GM12878 (cell line): ENCODE measurements at regions not wholly inside any gene's neighbourhood (a gene's known extent, or its start where the extent isn't known, plus 50 kb on each side); places are given as distances from the start of the nearest gene placed in this dataset.

ENCODE experiments used
- ATAC-seq: fragments of 200-7000 bp; cut with Tn5 transposase; 3 replicates; pipeline ENCODE4 v1.9.1; 2020; ENCODE audit warnings: mild to moderate bottlenecking, moderate library complexity
- BruUV-seq: library from RNA; stranded (reverse); fragments of 400-500 nt; replicated peaks from 2 replicates; lab custom pipeline; 2021; lab: Mats Ljungman, UMichigan
- CTCF ChIA-PET: fragments of 300-600 bp; sonication (Branson Sonifier 250); formaldehyde crosslinking; extraction: SDS; loops from one replicate; lab custom pipeline; 2021; ENCODE audit warnings: inconsistent platforms; lab: Yijun Ruan, JAX
- POLR2A ChIA-PET: fragments of 350-600 bp; formaldehyde crosslinking; extraction: SDS; loops from one replicate; lab custom pipeline; 2021; ENCODE audit warnings: inconsistent platforms; lab: Charles Lee
- RAD21 ChIA-PET: fragments of 300-600 bp; sonication (Branson Sonifier 250); formaldehyde crosslinking; loops from one replicate; lab custom pipeline; 2023; ENCODE audit warnings: antibody characterized with exemption; ENCODE audit not compliant: unreplicated experiment; lab: Charles Lee
- SMC1A ChIA-PET: fragments of 300-600 bp; sonication (Branson Sonifier 250); formaldehyde crosslinking; loops from one replicate; lab custom pipeline; 2023; ENCODE audit not compliant: unreplicated experiment, uncharacterized antibody; lab: Charles Lee
- DNase-seq: peaks from one replicate; pipeline ENCODE4 v3.0.0-alpha.2; 2011; ENCODE audit warnings: low read depth, low spot score
- FAIRE-seq: peaks from 3 replicates; lab custom pipeline; 2011; peaks lifted over from hg19 to GRCh38; lab: Jason Lieb, UNC
- H2AFZ ChIP-seq: 2 replicates; pipeline ENCODE4 v1.6.0; 2011; ENCODE audit warnings: low read depth, low read length, control low read depth; ENCODE audit not compliant: control insufficient read depth
- H3K27ac ChIP-seq: 2 replicates; pipeline ENCODE4 v1.5.1; 2011; ENCODE audit warnings: control low read depth; ENCODE audit not compliant: control insufficient read depth, insufficient read depth
- H3K27me3 ChIP-seq, 2 experiments: replicated peaks in 1 of 2; 2 replicates each; pipeline versions ENCODE4 v1.6.0 to v1.6.1; 2011; ENCODE audit warnings: low read length in 1 of 2; ENCODE audit not compliant: control insufficient read depth in 2 of 2, insufficient read depth in 2 of 2
- H3K36me3 ChIP-seq, 2 experiments: 2 replicates each; pipeline ENCODE4 v1.5.1; 2011; ENCODE audit warnings: low read length in 1 of 2; ENCODE audit not compliant: control insufficient read depth in 2 of 2, insufficient read depth in 2 of 2
- H3K4me1 ChIP-seq: 2 replicates; pipeline ENCODE4 v1.6.1; 2011; ENCODE audit warnings: mild to moderate bottlenecking, low read length, moderate library complexity, mixed read lengths; ENCODE audit not compliant: control insufficient read depth, insufficient read depth
- H3K4me2 ChIP-seq: 2 replicates; pipeline ENCODE4 v1.6.0; 2011; ENCODE audit warnings: control low read depth; ENCODE audit not compliant: control insufficient read depth, insufficient read depth
- H3K4me3 ChIP-seq: fragments of 200-600 bp; sonication (generic); 2 replicates; pipeline ENCODE4 v1.5.1; 2016
- H3K79me2 ChIP-seq: 2 replicates; pipeline ENCODE4 v1.6.0; 2011; ENCODE audit warnings: low read length; ENCODE audit not compliant: control insufficient read depth, insufficient read depth
- H3K9ac ChIP-seq: 2 replicates; pipeline ENCODE4 v1.8.0; 2011; ENCODE audit warnings: low read length, control low read depth, mixed read lengths; ENCODE audit not compliant: control insufficient read depth, insufficient read depth
- H3K9me3 ChIP-seq: replicated peaks from 3 replicates; pipeline ENCODE4 v1.5.1; 2011; ENCODE audit warnings: mild to moderate bottlenecking, low read length; ENCODE audit not compliant: control insufficient read depth, insufficient read depth
- H4K20me1 ChIP-seq: 2 replicates; pipeline ENCODE4 v1.6.0; 2011; ENCODE audit not compliant: control insufficient read depth, insufficient read depth
- CEBPB ChIP-seq, 2 experiments: fragments of 150-350 bp in 1 of 2; IDR thresholded peaks; 2 replicates each; pipeline ENCODE4 v1.6.1; 2012 to 2014; ENCODE audit warnings: low read depth in 2 of 2, low read length in 2 of 2, borderline replicate concordance in 1 of 2, inconsistent platforms in 1 of 2
- CHD2 ChIP-seq: IDR thresholded peaks from 2 replicates; pipeline ENCODE4 v1.6.1; 2011; ENCODE audit warnings: low read depth, low read length, improper control_type of control experiment, borderline replicate concordance
- HCFC1 ChIP-seq: fragments of 150-350 bp; IDR thresholded peaks from 2 replicates; pipeline ENCODE4 v1.6.1; 2014; ENCODE audit warnings: low read length
- HDGF ChIP-seq: fragments of 450-650 bp; IDR thresholded peaks from 2 replicates; pipeline ENCODE4 v1.6.1; 2016; ENCODE audit warnings: antibody characterized with exemption
- JUNB ChIP-seq: IDR thresholded peaks from 2 replicates; pipeline ENCODE4 v1.6.1; 2016; ENCODE audit warnings: antibody characterized with exemption, mild to moderate bottlenecking
- KDM1A ChIP-seq: fragments of 200-600 bp; sonication (generic); IDR thresholded peaks from 2 replicates; pipeline ENCODE4 v1.6.1; 2016; ENCODE audit warnings: borderline replicate concordance
- KLF5 ChIP-seq: fragments of 450-650 bp; IDR thresholded peaks from 2 replicates; pipeline ENCODE4 v1.6.1; 2014; ENCODE audit warnings: mild to moderate bottlenecking; ENCODE audit not compliant: partially characterized antibody
- MYC ChIP-seq: IDR thresholded peaks from 2 replicates; pipeline ENCODE4 v1.6.1; 2011; ENCODE audit warnings: mild to moderate bottlenecking, low read length, moderate library complexity, inconsistent platforms; ENCODE audit not compliant: insufficient read depth, insufficient replicate concordance, insufficient read length, severe bottlenecking
- RCOR1 ChIP-seq: conservative IDR thresholded peaks from 2 replicates; pipeline ENCODE4 v1.6.1; 2012; ENCODE audit warnings: low read depth, low read length, improper control_type of control experiment
- SPI1 ChIP-seq: IDR thresholded peaks from 2 replicates; pipeline ENCODE4 v1.6.1; 2011; ENCODE audit warnings: low read depth, mild to moderate bottlenecking, low read length, moderate library complexity, borderline replicate concordance; ENCODE audit not compliant: insufficient read depth
- TAF1 ChIP-seq: IDR thresholded peaks from 2 replicates; pipeline ENCODE4 v1.6.1; 2011; ENCODE audit warnings: mild to moderate bottlenecking, low read depth, low read length, borderline replicate concordance
- TCF12 ChIP-seq: IDR thresholded peaks from 2 replicates; pipeline ENCODE4 v1.6.1; 2011; ENCODE audit warnings: low read depth, mild to moderate bottlenecking, low read length
- ZBED1 ChIP-seq: IDR thresholded peaks from 2 replicates; pipeline ENCODE4 v1.6.1; 2016; ENCODE audit warnings: borderline replicate concordance
- ZZZ3 ChIP-seq: IDR thresholded peaks from 2 replicates; pipeline ENCODE4 v1.6.1; 2011; ENCODE audit warnings: low read depth; ENCODE audit not compliant: control insufficient read depth, insufficient read length
- WGBS: methylation state at CpG from one replicate; pipeline ENCODE4 v1.1.6; 2016; ENCODE audit warnings: low lambda C conversion rate; ENCODE audit not compliant: insufficient replicate concordance, insufficient coverage; ENCODE audit errors: missing lambda C conversion rate; 5-methylcytosine and 5-hydroxymethylcytosine counted together
- in situ Hi-C: fragments of 300-500 bp; cut with MboI; formaldehyde crosslinking; loops from 9 replicates; pipeline ENCODE4 v1.14.3; 2018; ENCODE audit warnings: mixed read lengths
- intact Hi-C: fragments of 100-400 bp; cut with micrococcal nuclease; formaldehyde crosslinking; loops from one replicate; pipeline ENCODE4 v1.14.2; 2022; ENCODE audit not compliant: unreplicated experiment
- TF ChIP-seq, protein P1 (sequence below): IDR thresholded peaks from 2 replicates; pipeline ENCODE4 v1.6.1; 2012; ENCODE audit warnings: low read length, inconsistent platforms
- TF ChIP-seq, protein P2 (sequence below): IDR thresholded peaks from 2 replicates; pipeline ENCODE4 v1.6.1; 2011; ENCODE audit warnings: mild to moderate bottlenecking, low read depth, low read length, moderate library complexity; ENCODE audit not compliant: insufficient replicate concordance
- TF ChIP-seq, protein P3 (sequence below): IDR thresholded peaks from 2 replicates; pipeline ENCODE4 v1.6.1; 2012; ENCODE audit warnings: improper control_type of control experiment, low read depth, low read length; ENCODE audit not compliant: insufficient replicate concordance
- TF ChIP-seq, protein P4 (sequence below): fragments of 450-650 bp; IDR thresholded peaks from 2 replicates; pipeline ENCODE4 v1.6.1; 2016; ENCODE audit warnings: mild to moderate bottlenecking

DNA sequence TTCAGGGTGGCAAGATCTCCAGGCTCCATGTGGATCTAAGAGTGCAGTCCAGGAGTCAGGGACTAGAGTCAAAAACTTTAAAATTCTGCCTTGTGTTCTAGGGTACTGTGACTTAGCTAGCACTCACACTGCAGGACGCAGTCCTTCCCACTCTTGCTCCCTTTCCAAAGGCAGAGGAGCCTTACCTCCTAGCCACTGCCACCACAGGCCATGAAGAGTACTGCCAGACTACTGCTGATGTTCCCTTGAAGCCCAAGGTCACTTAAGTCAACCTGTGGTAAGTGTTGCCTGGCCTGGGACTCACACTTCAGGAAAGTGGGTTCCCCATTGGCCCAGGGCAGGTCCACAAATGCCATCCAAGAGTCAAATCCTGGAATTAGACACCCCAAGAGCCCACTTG lies 632.2 kb downstream of the PCDH19 start:
- RAD21 ChIA-PET = no interaction called here
- FAIRE-seq = no peak
- TF ChIP-seq HDGF (no peak), HCFC1 (no peak), JUNB (no peak), TAF1 (no peak), KDM1A (no peak), SPI1 (no peak), MYC (no peak), KLF5 (no peak), TCF12 (no peak), RCOR1 (no peak), ZZZ3 (no peak), CEBPB (IDR thresholded peaks at IDR 0.05; ENCODE audit: borderline replicate concordance in 1 of 2, low read depth in 2 of 2, low read length in 2 of 2) (no peak), ZBED1 (no peak), CHD2 (no peak)
- TF ChIP-seq, protein P1, sequence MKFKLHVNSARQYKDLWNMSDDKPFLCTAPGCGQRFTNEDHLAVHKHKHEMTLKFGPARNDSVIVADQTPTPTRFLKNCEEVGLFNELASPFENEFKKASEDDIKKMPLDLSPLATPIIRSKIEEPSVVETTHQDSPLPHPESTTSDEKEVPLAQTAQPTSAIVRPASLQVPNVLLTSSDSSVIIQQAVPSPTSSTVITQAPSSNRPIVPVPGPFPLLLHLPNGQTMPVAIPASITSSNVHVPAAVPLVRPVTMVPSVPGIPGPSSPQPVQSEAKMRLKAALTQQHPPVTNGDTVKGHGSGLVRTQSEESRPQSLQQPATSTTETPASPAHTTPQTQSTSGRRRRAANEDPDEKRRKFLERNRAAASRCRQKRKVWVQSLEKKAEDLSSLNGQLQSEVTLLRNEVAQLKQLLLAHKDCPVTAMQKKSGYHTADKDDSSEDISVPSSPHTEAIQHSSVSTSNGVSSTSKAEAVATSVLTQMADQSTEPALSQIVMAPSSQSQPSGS = no peak
- TF ChIP-seq, protein P2, sequence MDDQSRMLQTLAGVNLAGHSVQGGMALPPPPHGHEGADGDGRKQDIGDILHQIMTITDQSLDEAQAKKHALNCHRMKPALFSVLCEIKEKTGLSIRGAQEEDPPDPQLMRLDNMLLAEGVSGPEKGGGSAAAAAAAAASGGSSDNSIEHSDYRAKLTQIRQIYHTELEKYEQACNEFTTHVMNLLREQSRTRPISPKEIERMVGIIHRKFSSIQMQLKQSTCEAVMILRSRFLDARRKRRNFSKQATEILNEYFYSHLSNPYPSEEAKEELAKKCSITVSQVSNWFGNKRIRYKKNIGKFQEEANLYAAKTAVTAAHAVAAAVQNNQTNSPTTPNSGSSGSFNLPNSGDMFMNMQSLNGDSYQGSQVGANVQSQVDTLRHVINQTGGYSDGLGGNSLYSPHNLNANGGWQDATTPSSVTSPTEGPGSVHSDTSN = no peak
- TF ChIP-seq, protein P3, sequence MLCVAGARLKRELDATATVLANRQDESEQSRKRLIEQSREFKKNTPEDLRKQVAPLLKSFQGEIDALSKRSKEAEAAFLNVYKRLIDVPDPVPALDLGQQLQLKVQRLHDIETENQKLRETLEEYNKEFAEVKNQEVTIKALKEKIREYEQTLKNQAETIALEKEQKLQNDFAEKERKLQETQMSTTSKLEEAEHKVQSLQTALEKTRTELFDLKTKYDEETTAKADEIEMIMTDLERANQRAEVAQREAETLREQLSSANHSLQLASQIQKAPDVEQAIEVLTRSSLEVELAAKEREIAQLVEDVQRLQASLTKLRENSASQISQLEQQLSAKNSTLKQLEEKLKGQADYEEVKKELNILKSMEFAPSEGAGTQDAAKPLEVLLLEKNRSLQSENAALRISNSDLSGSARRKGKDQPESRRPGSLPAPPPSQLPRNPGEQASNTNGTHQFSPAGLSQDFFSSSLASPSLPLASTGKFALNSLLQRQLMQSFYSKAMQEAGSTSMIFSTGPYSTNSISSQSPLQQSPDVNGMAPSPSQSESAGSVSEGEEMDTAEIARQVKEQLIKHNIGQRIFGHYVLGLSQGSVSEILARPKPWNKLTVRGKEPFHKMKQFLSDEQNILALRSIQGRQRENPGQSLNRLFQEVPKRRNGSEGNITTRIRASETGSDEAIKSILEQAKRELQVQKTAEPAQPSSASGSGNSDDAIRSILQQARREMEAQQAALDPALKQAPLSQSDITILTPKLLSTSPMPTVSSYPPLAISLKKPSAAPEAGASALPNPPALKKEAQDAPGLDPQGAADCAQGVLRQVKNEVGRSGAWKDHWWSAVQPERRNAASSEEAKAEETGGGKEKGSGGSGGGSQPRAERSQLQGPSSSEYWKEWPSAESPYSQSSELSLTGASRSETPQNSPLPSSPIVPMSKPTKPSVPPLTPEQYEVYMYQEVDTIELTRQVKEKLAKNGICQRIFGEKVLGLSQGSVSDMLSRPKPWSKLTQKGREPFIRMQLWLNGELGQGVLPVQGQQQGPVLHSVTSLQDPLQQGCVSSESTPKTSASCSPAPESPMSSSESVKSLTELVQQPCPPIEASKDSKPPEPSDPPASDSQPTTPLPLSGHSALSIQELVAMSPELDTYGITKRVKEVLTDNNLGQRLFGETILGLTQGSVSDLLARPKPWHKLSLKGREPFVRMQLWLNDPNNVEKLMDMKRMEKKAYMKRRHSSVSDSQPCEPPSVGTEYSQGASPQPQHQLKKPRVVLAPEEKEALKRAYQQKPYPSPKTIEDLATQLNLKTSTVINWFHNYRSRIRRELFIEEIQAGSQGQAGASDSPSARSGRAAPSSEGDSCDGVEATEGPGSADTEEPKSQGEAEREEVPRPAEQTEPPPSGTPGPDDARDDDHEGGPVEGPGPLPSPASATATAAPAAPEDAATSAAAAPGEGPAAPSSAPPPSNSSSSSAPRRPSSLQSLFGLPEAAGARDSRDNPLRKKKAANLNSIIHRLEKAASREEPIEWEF = no peak
- TF ChIP-seq, protein P4, sequence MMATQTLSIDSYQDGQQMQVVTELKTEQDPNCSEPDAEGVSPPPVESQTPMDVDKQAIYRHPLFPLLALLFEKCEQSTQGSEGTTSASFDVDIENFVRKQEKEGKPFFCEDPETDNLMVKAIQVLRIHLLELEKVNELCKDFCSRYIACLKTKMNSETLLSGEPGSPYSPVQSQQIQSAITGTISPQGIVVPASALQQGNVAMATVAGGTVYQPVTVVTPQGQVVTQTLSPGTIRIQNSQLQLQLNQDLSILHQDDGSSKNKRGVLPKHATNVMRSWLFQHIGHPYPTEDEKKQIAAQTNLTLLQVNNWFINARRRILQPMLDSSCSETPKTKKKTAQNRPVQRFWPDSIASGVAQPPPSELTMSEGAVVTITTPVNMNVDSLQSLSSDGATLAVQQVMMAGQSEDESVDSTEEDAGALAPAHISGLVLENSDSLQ = no peak

More for the DNA sequence above, 632.2 kb downstream of the PCDH19 start:
- CTCF ChIA-PET = no interaction called here
- no peak overlapping the region for H3K4me3 ChIP-seq
- H3K9me3 ChIP-seq = no peaks in the 10 kb centered on the region
- in situ Hi-C loops = no loop called here
- H4K20me1 ChIP-seq = no peaks in the 10 kb centered on the region
- H3K36me3 ChIP-seq = no peaks in the 10 kb centered on the region
- BruUV-seq = no TSS peak
- no peak overlapping the region for H3K9ac ChIP-seq
- no peak for DNase-seq
- 0% methylated on average over 1 of the region's 1 CpG for WGBS
- no peaks in the 10 kb centered on the region for H3K4me1 ChIP-seq
- H3K27me3 ChIP-seq = no peaks in the 10 kb centered on the region
- intact Hi-C loops = no loop called here
- ATAC-seq = no peak
- no peak overlapping the region for H3K27ac ChIP-seq
- no peaks in the 10 kb centered on the region for H3K79me2 ChIP-seq
- H3K4me2 ChIP-seq = no peak overlapping the region
- POLR2A ChIA-PET = no interaction called here
- H2AFZ ChIP-seq = no peak overlapping the region
- SMC1A ChIA-PET = no interaction called here
